Loucy (cell line): ENCODE measurements at regions not wholly inside any gene's neighbourhood (a gene's known extent, or its start where the extent isn't known, plus 50 kb on each side); places are given as distances from the start of the nearest gene placed in this dataset.
"Not testable (repeated sequence)": the region's sequence is repeated elsewhere in the genome, so short reads cannot be mapped to it uniquely, and the experiment has no call there.

Experiments
- EZH2phosphoT487 ChIP-seq: fragments of 200-600 bp; IDR thresholded peaks from 2 replicates; pipeline ENCODE4 v1.6.1; 2018; ENCODE audit warnings: antibody characterized with exemption, mild to moderate bottlenecking, moderate library complexity, borderline replicate concordance
- TF ChIP-seq, protein P1 (sequence below): fragments of 200-600 bp; sonication (generic); conservative IDR thresholded peaks from 2 replicates; pipeline ENCODE4 v1.5.1; 2014; ENCODE audit warnings: mild to moderate bottlenecking, antibody characterized with exemption, low read length

DNA sequence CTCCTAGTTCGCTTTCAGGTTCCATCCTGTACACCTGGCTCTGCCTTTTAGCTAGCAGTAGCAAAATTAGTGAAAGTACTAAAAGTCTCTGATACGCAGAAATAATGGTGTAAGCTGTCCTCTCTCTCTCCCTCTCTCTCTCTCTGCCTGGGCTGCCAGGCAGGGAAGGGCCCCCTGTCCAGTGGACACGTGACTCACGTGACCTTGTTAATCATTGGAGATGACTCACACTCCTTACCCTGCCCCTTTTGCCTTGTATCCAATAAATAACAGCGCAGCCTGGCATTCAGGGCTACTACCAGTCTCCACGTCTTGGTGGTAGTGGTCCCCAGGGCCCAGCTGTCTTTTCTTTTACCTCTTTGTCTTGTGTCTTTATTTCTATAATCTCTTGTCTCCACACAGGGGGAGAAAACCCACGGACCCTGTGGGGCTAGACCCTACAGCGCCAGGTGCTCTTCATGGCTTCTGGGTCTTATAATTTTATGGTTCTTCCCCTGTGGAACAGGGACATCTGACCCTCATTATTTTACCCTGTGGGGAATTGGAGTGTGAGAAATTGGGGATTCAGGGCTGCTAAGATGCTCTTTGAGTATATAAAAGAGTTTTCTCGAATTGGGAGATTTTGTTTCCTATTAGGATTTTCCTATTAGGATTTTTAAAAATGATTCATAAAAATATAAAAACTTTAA lies 1348.2 kb downstream of the GATA3 start:
- not testable (repeated sequence) for TF ChIP-seq EZH2phosphoT487
- TF ChIP-seq, protein P1, sequence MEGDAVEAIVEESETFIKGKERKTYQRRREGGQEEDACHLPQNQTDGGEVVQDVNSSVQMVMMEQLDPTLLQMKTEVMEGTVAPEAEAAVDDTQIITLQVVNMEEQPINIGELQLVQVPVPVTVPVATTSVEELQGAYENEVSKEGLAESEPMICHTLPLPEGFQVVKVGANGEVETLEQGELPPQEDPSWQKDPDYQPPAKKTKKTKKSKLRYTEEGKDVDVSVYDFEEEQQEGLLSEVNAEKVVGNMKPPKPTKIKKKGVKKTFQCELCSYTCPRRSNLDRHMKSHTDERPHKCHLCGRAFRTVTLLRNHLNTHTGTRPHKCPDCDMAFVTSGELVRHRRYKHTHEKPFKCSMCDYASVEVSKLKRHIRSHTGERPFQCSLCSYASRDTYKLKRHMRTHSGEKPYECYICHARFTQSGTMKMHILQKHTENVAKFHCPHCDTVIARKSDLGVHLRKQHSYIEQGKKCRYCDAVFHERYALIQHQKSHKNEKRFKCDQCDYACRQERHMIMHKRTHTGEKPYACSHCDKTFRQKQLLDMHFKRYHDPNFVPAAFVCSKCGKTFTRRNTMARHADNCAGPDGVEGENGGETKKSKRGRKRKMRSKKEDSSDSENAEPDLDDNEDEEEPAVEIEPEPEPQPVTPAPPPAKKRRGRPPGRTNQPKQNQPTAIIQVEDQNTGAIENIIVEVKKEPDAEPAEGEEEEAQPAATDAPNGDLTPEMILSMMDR: not testable (repeated sequence)
